Astrocyte (in vitro differentiated cells and primary cell): ENCODE measurements at regions not wholly inside any gene's neighbourhood (a gene's known extent, or its start where the extent isn't known, plus 50 kb on each side); places are given as distances from the start of the nearest gene placed in this dataset.

ENCODE experiments used
- EZH2 ChIP-seq: IDR thresholded peaks from 2 replicates; pipeline ENCODE4 v1.6.1; 2012; ENCODE audit warnings: mild to moderate bottlenecking, low read length, inconsistent platforms; ENCODE audit not compliant: insufficient read depth
- TF ChIP-seq, protein P1 (sequence below): IDR thresholded peaks from 2 replicates; pipeline ENCODE4 v1.5.1; 2011; ENCODE audit warnings: low read depth, mild to moderate bottlenecking, inconsistent platforms, low read length, moderate library complexity; ENCODE audit not compliant: insufficient read depth

DNA sequence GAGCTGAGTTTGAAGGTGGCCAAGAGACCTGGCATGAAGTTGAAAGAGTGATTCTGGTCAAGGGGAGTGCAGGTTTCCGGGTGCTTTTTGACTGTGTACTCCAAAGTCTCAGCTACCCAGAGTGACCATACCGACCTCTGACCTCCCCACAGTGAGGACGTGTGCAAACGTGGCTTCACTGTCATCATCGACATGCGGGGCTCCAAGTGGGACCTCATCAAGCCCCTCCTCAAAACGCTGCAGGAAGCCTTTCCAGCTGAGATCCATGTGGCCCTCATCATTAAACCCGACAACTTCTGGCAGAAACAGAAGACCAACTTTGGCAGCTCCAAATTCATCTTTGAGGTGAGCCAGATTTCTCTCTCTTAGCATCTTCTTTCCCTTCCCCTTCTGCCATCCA, 272.4 kb upstream of the ROPN1 start:
- TF ChIP-seq, protein P1, sequence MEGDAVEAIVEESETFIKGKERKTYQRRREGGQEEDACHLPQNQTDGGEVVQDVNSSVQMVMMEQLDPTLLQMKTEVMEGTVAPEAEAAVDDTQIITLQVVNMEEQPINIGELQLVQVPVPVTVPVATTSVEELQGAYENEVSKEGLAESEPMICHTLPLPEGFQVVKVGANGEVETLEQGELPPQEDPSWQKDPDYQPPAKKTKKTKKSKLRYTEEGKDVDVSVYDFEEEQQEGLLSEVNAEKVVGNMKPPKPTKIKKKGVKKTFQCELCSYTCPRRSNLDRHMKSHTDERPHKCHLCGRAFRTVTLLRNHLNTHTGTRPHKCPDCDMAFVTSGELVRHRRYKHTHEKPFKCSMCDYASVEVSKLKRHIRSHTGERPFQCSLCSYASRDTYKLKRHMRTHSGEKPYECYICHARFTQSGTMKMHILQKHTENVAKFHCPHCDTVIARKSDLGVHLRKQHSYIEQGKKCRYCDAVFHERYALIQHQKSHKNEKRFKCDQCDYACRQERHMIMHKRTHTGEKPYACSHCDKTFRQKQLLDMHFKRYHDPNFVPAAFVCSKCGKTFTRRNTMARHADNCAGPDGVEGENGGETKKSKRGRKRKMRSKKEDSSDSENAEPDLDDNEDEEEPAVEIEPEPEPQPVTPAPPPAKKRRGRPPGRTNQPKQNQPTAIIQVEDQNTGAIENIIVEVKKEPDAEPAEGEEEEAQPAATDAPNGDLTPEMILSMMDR, result no peak
- no peak for TF ChIP-seq EZH2
